HEK293 (cell line): ENCODE measurements at regions not wholly inside any gene's neighbourhood (a gene's known extent, or its start where the extent isn't known, plus 50 kb on each side); places are given as distances from the start of the nearest gene placed in this dataset.

Experiments
- GLI2 ChIP-seq: fragments of 450-650 bp; formaldehyde crosslinking; IDR thresholded peaks from 2 replicates; pipeline ENCODE4; 2017; ENCODE audit warnings: missing biosample characterization, missing genetic modification characterization, low read depth, borderline replicate concordance
- REPIN1 ChIP-seq: fragments of 450-650 bp; formaldehyde crosslinking; IDR thresholded peaks from 2 replicates; pipeline ENCODE4 v1.5.1; 2017; ENCODE audit warnings: missing biosample characterization, missing genetic modification characterization, low read depth
- SP2 ChIP-seq: fragments of 450-650 bp; formaldehyde crosslinking; IDR thresholded peaks from 2 replicates; pipeline ENCODE4 v1.5.1; 2016; ENCODE audit warnings: missing biosample characterization, missing genetic modification characterization
- ZBTB8A ChIP-seq: fragments of 450-650 bp; formaldehyde crosslinking; IDR thresholded peaks from 2 replicates; pipeline ENCODE4 v1.5.1; 2016; ENCODE audit warnings: missing biosample characterization, missing genetic modification characterization
- ZNF114 ChIP-seq: fragments of 450-650 bp; formaldehyde crosslinking; IDR thresholded peaks from 2 replicates; pipeline ENCODE4 v1.5.0; 2017; ENCODE audit warnings: missing biosample characterization, missing genetic modification characterization
- ZNF138 ChIP-seq: fragments of 450-650 bp; formaldehyde crosslinking; IDR thresholded peaks from 2 replicates; pipeline ENCODE4 v1.5.1; 2016; ENCODE audit warnings: missing biosample characterization, missing genetic modification characterization, borderline replicate concordance
- ZNF274 ChIP-seq, 2 experiments: fragments of 200-500 bp in 1 of 2; fragments of 450-650 bp in 1 of 2; sonication (Bioruptor generic) in 1 of 2; formaldehyde crosslinking in 1 of 2; IDR thresholded peaks; 2 replicates each; pipeline versions ENCODE4 v1.5.1 to v1.6.1; 2014 to 2016; ENCODE audit warnings: borderline replicate concordance in 1 of 2, inconsistent platforms in 1 of 2, low read length in 1 of 2, missing biosample characterization in 1 of 2, missing genetic modification characterization in 1 of 2
- ZNF350 ChIP-seq: fragments of 450-650 bp; formaldehyde crosslinking; IDR thresholded peaks from 2 replicates; pipeline ENCODE4 v1.5.0; 2017; ENCODE audit warnings: missing biosample characterization, mild to moderate bottlenecking, missing genetic modification characterization
- ZNF521 ChIP-seq: fragments of 450-650 bp; formaldehyde crosslinking; IDR thresholded peaks from 2 replicates; pipeline ENCODE4 v1.5.1; 2017; ENCODE audit warnings: missing biosample characterization, mild to moderate bottlenecking, missing genetic modification characterization
- TF ChIP-seq, protein P1 (sequence below): fragments of 450-650 bp; formaldehyde crosslinking; IDR thresholded peaks from 2 replicates; pipeline ENCODE4 v1.5.1; 2016; ENCODE audit warnings: missing biosample characterization, missing genetic modification characterization
- TF ChIP-seq, protein P2 (sequence below): fragments of 450-650 bp; formaldehyde crosslinking; IDR thresholded peaks from 2 replicates; pipeline ENCODE4 v1.5.1; 2016; ENCODE audit warnings: missing biosample characterization, missing genetic modification characterization
- TF ChIP-seq, protein P3 (sequence below): fragments of 450-650 bp; formaldehyde crosslinking; IDR thresholded peaks from 2 replicates; pipeline ENCODE4 v1.5.1; 2016; ENCODE audit warnings: missing biosample characterization, missing genetic modification characterization

DNA sequence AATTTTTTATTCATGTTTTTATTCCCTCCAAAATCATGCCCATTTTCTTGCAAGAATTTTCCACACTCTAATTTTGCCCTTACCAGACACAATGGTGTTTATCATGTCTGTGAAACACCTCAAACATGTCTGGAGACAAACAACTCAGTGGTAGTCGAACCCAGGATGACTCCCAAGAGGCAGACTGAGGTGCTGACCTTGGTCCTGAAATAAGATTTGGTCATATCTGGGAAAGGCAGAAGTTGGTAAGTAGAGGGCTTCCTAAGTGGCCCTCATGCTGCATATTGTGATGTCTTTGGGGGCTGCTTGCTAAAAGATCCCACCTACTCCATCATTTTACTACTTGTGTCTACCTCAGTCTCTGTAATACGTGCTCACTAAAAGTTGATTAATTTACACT, 369.4 kb upstream of the ISX start:
- no peak for TF ChIP-seq ZNF350 (tag by site-specific recombination)
- TF ChIP-seq SP2 (tag by site-specific recombination): no peak
- TF ChIP-seq, protein P1, sequence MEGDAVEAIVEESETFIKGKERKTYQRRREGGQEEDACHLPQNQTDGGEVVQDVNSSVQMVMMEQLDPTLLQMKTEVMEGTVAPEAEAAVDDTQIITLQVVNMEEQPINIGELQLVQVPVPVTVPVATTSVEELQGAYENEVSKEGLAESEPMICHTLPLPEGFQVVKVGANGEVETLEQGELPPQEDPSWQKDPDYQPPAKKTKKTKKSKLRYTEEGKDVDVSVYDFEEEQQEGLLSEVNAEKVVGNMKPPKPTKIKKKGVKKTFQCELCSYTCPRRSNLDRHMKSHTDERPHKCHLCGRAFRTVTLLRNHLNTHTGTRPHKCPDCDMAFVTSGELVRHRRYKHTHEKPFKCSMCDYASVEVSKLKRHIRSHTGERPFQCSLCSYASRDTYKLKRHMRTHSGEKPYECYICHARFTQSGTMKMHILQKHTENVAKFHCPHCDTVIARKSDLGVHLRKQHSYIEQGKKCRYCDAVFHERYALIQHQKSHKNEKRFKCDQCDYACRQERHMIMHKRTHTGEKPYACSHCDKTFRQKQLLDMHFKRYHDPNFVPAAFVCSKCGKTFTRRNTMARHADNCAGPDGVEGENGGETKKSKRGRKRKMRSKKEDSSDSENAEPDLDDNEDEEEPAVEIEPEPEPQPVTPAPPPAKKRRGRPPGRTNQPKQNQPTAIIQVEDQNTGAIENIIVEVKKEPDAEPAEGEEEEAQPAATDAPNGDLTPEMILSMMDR: no peak
- TF ChIP-seq, protein P2, sequence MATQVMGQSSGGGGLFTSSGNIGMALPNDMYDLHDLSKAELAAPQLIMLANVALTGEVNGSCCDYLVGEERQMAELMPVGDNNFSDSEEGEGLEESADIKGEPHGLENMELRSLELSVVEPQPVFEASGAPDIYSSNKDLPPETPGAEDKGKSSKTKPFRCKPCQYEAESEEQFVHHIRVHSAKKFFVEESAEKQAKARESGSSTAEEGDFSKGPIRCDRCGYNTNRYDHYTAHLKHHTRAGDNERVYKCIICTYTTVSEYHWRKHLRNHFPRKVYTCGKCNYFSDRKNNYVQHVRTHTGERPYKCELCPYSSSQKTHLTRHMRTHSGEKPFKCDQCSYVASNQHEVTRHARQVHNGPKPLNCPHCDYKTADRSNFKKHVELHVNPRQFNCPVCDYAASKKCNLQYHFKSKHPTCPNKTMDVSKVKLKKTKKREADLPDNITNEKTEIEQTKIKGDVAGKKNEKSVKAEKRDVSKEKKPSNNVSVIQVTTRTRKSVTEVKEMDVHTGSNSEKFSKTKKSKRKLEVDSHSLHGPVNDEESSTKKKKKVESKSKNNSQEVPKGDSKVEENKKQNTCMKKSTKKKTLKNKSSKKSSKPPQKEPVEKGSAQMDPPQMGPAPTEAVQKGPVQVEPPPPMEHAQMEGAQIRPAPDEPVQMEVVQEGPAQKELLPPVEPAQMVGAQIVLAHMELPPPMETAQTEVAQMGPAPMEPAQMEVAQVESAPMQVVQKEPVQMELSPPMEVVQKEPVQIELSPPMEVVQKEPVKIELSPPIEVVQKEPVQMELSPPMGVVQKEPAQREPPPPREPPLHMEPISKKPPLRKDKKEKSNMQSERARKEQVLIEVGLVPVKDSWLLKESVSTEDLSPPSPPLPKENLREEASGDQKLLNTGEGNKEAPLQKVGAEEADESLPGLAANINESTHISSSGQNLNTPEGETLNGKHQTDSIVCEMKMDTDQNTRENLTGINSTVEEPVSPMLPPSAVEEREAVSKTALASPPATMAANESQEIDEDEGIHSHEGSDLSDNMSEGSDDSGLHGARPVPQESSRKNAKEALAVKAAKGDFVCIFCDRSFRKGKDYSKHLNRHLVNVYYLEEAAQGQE (tag by site-specific recombination): peak; percentile 61; the same call in 1 of the 2 replicates
- no peak for TF ChIP-seq ZNF138 (tag by site-specific recombination)
- no peak for TF ChIP-seq ZNF274 (IDR thresholded peaks at IDR 0.05; ENCODE audit: low read length)
- no peak for TF ChIP-seq ZNF274 (tag by site-specific recombination; IDR thresholded peaks at IDR 0.05; ENCODE audit: borderline replicate concordance)
- TF ChIP-seq ZNF521 (tag by site-specific recombination): no peak
- TF ChIP-seq, protein P3, sequence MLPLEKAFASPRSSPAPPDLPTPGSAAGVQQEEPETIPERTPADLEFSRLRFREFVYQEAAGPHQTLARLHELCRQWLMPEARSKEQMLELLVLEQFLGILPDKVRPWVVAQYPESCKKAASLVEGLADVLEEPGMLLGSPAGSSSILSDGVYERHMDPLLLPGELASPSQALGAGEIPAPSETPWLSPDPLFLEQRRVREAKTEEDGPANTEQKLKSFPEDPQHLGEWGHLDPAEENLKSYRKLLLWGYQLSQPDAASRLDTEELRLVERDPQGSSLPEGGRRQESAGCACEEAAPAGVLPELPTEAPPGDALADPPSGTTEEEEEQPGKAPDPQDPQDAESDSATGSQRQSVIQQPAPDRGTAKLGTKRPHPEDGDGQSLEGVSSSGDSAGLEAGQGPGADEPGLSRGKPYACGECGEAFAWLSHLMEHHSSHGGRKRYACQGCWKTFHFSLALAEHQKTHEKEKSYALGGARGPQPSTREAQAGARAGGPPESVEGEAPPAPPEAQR (tag by site-specific recombination): no peak
- no peak for TF ChIP-seq ZBTB8A (tag by site-specific recombination)
- TF ChIP-seq ZNF114 (tag by site-specific recombination): no peak
- no peak for TF ChIP-seq REPIN1 (tag by site-specific recombination)
- TF ChIP-seq GLI2: no peak
